T follicular helper cell (primary cell): ENCODE measurements at regions not wholly inside any gene's neighbourhood (a gene's known extent, or its start where the extent isn't known, plus 50 kb on each side); places are given as distances from the start of the nearest gene placed in this dataset.

Experiments
- DNase-seq: peaks from one replicate; pipeline ENCODE4 v3.0.0-alpha.2; 2020; ENCODE audit warnings: low read depth

DNA sequence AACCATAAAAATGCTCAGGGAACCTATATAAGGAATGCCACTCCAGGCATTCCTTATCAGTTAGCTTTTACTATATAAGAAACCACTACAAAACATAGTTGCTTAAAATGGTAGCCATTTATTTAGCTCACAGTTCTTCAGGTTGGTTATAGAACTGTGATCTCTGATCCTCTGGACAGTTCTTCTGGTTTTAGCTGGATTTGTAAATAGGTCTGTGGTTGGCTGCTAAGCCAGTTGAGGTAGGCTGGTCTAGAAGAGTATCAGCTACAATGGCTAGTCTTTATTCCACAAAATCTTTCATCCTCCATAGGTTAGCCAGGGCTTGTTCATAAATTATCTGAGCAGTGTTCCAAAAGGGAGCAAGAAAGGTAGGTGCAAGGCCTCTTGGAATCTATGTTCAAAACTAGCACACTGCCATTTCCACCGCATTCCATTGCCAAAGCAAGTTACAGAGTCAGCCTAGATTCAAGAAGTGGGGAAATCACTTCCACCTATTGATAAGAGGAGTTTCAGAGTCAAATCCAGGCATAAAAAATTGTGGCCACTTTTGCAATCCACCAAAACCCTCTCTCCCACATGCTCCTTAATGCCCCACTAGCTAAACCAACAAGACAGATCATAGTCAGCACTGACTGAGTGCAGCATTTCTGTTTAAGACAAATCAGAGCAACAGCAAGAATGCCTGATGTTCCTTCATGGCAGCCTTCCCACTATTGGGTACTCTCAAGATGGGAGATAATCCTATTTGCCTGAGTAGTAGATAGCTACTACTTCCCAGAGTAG is 146.4 kb downstream of the IRS1 start:
- DNase-seq: no peak

DNA sequence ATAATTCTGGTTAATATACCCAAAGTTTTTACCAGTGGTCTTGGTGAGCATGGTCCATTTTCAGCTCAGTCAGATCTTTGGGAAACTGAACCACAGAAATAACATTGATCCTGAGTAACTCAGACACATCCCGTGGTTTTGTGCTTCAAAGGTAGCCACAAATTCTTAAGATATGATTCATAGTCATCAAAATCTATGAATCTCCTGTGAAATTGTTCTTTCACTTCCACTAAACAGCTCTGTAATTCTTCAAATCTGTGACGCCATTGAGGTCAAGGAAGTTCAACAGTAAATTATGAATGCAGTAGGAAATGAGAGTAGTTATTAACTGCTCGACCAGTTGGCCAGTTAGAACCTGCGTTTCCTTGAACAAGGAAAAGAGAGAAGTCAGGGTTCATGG is 147.3 kb downstream of the IRS1 start:
- DNase-seq: no peak

DNA sequence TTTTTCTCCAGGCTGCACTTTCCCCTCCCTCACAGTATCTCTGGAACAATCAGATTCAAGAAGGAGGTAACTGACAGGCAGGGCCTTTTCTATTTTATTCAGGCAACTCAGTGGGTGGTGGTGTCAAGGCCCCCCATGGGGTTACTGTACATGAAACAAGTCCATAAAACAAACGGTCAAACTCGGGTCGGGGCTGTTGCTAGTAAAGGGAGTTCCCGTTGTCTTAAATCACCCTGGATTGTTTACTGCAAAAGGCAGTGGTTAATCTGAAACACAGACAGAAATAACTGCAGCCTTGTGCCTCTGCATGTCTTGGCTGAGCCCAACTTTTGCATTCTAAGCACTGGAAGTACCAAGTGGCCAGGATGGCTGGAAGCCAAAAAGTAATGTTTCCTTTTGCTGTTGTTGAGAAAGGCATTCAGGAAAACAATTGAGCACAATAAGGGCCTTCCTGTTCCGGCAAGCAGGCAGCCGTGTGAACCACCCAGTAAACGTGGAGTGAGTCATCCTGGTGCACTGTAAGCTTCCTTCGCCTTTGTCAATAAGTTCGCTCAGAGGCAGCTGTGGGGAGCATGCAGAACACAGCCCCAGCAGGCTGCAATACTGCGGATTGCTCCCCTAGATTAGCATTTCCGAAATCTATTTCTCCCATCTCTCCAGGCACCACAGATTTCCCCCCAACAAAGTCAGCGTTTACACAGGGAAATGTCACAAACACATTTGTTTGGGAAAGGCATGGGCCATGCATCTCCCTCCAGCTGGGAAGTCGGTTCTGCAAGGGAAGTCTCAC is 149.6 kb downstream of the IRS1 start:
- DNase-seq: no peak

DNA sequence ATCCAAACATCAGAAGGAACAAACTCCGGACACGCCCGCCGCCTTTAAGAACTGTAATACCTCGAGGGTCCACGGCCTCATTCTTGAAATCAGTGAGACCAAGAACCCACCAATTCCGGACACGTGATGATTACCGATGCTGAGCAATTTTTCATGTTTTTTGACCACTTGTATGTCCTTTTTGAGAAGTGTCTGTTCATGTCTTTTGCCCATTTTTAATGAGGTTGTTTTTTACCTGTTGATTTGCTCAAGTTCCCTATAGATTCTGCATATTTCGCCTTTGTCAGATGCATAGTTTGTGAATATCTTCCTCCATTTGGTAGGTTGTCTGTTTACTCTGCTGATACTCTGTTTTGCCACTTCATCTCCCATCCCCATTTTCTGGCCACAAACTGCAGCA is 150.4 kb downstream of the IRS1 start:
- DNase-seq: no peak

DNA sequence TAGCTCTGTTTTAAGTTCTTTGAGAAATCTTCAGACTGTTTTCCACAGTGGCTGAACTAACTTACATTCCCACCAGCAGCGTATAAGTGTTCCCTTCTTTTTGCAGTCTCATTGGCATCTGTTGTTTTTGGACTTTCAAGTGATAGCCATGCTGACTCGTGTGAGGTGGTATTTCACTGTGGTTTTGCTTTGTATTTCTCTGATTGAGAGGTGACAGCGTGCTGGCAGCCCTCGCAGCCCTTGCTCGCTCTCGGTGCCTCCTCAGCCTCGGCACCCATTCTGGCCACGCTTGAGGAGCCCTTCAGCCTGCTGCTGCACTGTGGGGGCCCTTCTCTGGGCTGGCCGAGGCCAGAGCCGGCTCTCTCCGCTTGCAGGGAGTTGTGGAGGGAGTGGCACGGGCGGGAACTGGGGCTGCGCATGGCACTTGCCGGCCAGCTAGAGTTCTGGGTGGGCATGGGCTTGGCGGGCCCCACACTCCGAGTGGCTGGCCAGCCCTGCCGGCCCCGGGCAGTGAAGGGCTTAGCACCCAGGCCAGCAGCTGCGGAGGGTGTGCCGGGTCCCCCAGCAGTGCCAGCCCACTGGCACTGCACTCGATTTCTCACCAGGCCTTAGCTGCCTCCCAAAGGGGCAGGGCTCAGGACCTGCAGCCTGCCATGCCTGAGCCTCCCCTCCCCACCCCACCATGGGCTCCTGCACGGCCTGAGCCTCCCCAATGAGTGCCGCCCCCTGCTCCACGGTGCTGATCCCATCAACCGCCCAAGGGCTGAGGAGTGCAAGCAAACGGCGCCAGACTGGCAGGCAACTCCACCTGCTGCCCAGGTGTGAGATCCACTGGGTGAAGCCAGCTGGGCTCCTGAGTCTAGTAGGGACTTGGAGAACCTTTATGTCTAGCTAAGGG is 151.8 kb downstream of the IRS1 start:
- DNase-seq: no peak

DNA sequence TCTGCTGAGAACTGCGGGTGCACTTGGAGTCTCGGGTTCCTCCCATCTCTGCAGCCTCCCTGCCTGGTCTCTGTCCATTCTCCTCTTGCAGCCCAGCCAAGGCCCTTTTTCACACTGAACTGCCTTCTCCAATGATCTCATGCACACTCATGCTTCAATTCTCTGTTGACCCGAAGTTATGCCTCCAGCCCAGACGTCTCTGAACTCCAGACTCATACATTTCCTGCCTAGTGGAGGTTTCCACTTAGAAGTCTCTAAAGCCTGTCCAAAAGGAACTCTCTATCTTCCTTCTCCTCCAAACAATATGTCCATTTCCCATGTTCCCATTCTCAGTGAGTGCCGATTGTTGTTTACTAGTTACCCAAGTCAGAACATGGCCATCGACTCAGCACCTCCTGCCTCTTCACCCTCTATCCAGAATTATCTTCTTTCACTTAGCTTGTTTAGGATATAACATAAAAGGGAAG is 155.2 kb downstream of the IRS1 start:
- no peak for DNase-seq

DNA sequence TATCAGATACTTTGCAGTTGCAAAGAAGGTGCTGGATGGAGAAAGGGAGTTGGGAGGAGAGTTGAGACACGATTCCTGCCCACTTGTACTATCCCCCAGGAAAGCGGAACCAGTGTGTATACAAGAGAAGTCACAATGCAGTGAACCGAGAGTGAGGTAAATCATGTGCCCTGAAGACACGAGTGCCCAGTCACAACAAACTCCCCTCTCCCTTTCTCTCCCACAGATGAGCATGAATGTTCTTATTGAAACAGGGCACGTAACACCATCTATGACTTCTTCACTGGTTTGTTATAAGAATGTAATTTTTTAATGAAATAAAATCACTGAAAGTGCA is 155.7 kb downstream of the IRS1 start:
- no peak for DNase-seq

DNA sequence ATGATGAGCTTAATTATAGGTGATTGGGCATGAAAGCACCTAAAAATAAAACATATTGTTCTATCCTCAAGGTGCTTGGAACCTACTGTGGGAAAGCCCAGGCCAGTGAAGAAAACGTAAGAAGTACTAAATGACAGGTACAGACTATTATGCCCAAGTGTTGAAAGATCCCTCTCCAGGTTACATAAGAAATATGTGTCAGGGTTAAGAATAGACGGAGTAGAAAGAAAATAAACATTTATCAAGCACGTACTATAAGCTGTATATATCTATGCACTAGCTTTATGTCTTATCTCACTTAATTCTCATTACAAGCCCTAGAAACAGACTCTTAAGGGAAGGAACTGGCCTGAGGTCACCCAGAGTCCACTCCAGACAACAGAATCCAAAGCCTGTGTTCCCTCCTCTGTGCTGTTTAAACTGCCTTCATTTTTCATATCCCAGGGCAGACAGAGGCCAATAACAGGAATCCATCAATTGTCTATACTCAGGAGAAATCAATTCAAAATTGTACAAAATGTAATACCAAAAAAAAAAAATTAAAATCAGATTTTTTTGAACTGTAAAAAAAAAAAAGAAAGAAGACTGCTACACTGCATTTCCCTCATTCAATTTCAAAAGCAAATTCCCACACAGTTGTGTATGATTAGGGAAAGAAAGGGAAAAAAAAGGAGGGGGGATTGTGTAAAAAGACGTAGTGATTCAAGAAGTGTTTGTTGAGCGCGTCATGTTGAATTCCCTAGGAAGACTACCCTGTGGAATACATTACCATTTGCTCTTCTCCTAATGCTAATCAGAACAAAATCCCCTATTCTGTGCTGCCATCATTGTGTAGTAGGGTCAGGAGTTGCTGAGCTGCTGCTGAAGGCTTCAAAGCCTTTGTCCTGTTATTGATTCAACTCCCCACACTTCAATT is 156.3 kb downstream of the IRS1 start:
- DNase-seq: no peak

DNA sequence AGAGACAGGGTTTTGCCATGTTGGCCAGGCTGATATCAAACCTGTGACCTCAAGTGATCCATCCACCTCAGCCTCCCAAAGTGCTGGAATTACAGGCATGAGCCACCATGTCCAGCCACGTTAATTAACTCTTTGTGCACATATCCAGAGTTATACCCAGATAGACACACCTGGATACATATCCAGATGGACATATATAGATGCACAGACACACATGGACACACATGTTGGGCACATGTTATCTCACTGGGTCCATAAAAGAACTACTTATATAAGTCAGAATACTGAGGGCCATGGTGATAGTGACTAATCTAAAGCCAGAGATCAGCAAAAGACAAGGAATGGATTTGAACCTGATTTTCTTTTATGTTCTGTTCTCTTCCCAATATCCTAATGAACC is 158.6 kb downstream of the IRS1 start:
- DNase-seq: no peak

DNA sequence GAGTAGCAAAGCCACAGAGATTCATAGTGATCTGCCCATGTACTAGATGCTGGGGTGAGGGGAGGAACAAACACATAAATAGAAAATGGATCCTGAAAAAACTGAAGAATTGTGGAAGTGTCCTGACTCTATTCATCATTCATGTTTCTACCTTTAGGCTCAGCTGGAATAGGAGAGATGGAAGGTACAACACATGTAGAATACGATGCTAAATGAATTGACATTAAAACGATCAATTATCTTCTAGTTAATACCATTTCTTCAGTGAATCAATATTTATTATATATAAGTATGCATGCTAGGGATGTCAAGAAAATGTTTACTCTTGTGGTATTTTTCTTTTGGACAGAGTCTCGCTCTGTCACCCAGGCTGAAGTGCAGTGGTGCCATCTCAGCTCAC is 159.1 kb downstream of the IRS1 start:
- DNase-seq: no peak

DNA sequence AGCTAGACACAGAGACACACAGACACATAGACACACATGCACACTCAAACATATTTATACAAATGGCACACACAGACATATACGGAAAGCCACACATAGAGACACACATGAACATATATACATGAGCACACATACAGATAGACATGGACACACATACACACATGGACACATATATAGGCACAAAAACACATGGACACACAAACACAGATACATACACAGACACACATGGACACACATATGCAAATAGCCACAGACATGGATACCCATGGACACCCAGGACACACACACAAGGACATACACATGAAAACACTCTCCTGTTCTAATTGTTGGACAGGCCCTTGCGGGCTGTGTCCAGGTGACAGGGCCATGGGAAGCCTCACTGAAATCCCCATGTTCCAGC is 160.1 kb downstream of the IRS1 start:
- DNase-seq: no peak

DNA sequence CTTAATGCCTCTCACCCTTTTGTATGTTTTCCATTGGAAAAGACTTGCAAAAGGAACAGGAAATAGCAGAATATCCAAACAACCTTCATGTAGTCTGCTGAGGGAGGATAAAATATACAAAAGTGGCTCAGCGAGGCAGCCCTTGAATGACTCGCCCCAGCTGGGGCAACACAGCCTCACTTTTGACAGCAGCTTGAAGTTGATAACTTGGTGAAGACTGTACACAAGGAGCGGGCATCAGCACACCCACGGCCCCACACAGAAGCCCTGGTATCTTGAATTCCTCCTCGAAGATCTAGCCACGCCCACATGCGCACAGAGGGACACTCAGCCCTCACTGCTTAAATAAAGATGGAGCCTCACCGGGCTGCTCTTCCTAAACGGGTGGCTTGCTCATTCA is 161.0 kb downstream of the IRS1 start:
- no peak for DNase-seq

DNA sequence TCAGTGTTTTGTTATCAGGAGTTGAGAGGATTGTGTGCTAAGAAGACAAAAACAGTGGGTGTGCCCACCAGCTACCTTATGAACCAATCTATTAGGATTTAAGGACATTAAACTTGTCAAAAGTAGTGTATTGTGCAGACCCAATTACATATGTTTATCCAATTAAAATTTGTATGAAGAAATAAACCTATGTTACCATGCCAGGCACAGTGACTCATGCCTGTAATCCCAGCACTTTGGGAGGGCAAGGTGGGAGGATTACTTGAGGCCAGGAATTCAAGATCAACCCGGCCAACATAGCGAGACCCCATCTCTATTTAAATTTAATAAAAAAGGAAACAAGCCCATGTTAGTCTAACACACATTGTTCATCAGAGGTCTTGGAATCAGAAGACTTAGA is 162.2 kb downstream of the IRS1 start:
- no peak for DNase-seq

DNA sequence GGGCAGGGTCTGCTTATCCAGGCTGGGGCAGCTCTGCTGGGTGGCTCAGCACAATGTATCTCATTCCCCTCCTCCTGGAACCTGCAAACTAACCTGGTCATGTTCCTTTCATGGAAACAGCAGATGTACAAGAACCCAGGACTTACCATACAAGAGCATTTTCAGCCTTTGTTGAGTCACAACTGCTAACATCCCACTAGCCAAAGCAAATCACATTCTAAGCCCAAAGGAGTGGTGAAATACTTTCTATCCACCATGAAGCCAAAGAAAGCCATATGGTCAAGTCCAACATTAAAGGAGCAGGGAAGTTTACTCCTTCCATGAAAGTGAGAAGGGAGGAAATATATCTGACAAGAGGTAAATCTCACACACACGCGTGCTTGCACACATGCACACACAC is 163.0 kb downstream of the IRS1 start:
- DNase-seq: no peak

DNA sequence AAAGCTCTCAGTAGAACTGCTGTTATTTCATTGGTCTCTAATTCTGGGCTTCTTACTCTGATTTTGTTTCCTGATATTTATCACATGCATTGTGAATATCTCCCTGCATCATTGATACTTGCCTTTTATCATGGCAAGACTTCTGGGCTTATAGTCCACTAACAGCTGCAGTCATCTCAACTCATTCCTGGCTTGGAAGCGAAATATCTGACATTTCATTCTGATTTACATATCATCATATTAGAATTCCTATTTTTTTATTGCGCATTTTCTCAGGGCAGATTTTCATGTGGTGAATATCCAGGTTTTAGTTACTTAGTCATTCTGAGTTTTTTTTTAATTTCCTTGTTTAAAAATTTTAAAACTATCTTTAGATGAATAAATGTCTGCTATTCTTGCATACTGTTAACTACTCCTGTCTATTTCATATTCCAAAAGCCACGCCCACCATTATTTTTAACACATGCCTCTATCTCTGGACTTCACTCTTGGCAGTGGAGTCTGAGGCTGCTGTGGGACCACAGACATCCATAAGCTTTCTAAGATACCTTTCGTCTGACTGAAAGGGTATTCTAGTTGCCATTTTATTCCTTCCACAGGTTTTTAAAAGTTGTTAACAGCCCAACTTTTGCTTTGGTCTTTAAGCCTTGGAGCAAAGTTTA is 164.5 kb downstream of the IRS1 start:
- DNase-seq: no peak

DNA sequence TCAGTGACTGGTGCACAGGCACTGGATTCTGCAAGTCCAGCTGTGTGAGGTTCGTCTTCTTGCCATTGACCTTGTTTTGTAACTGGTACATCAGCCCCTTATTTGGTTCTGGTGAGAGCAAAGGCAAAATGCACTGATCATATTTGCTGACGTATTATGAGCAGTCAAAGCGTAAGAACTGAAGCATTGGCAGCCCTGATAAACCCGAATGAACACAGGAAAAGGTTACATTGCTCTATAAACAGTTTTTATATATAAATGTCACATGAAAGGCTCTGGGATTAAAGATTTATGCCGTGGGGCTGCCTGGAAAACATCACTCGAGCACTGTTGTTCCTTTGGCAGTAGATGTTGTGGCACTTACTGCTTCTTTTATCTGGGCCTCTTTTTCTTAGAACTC is 167.9 kb downstream of the IRS1 start:
- no peak for DNase-seq

DNA sequence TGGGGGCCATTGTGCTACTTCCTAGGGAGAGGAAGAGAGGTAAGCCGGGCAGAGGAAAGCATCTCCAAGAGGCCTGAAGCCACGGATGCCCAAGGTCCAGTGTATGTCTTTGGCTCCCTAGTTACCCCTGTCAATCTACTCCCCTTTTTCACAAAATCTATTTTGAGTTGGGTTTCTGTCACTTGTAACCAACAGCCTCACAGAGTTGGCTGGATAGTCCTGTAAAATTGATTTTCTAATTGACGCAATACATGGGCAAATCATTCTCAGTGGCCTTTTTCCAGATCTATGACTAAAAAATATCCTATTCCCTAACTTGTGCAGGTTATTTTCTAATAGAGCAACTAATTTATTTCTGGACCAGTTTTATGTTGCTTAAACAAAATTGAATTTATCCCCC is 168.4 kb downstream of the IRS1 start:
- no peak for DNase-seq

DNA sequence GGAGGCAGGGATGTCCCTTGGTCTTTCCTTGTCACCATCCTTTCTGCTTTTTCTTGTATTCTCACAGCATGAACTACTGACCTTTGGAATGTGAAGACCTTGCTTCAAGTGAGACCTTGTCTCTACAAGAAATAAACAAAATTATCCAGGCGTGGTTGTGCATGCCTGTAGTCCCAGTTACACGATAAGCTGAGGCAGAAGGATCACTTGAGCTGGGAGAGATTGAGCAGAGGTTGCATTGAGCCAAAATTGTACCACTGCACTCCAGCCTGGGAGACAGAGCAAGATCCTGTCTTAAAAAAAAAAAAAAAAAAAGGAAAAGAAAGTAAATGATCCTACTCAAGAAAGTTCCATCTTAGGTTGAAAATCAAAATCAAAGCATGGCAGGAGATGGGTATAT is 173.7 kb downstream of the IRS1 start:
- no peak for DNase-seq

DNA sequence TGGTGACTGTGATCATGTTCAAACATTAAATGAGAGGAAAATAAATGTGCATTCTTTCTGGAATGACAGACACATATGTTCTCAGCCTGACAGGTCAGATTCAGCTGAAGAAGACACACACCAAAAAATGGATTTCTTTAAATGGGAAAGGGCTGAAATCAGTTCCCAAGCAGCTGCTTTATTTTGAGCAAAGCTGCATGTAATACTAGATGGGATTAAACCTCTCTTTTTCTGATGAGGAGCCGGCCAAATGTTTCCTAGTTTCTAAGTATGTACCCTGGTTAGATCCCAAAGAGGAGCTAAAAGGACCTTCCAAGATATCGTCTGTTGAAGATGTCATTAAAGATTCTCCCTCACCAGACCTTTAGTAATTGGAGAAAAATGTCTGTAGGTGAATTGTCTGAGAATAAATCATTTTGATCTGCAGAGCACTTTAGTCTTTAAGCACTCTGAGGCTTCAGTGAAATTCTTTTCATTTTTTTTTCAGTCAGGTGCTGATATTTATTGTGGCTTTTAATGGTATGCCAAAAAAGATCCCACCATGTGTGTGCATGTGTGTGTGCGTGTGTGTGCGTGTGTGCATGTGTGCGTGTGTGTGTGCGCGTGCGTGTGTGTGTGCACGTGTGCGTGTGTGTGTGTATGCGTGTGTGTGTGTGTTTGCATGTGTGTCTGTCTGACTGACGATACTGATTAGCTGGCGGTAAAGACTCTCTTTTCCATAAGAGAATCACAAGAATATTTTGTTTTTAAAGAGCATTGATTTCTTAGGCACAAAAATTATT is 175.8 kb downstream of the IRS1 start:
- DNase-seq: no peak

DNA sequence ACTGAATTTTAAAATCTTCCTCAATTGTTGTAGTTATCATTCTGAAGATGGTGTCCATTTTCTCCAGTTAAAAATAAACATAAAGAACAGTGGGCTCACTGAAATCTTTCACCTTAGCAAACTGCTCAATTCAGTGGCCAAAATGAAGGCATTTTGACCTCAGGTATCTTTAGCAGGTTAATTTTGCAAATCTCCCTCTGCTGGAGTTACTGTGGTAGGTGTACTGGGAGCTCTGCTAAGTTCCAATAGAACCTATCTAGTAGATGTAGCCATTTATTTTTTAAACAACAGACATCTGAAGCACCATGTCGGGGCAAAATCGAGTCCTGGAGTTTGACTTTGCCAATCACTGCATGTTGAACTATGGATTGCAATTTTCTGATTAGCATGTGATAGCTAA is 177.1 kb downstream of the IRS1 start:
- no peak for DNase-seq
